HG02870 (cell line): ENCODE measurements at regions not wholly inside any gene's neighbourhood (a gene's known extent, or its start where the extent isn't known, plus 50 kb on each side); places are given as distances from the start of the nearest gene placed in this dataset.

Source experiments
- ATAC-seq: cut with Tn5 transposase; IDR thresholded peaks from one replicate; pipeline ENCODE4 v1.9.1; 2021; ENCODE audit warnings: mild to moderate bottlenecking, moderate library complexity; ENCODE audit not compliant: unreplicated experiment

DNA sequence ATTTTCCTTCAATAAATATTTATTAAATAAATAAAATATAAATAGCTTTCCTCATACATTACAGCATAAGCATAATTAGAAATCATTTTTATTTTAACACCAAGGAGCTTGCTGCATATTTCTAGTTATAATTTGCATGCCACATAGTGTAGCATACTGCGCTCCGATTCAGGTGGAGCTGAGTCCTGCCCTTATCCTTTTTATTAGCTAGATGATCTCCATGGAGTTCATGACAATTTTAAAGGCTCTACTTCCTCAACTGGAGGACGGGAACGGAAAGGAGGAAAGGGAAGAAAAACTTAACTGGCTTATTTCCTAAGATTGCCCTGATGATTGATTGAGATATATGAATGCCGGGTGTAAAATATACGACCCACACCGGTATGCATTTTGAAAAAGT, 385.2 kb downstream of the PLK2 start:
- no peak for ATAC-seq

GRCh38 chr5:58074222-58074621, 385.7 kb downstream of the PLK2 start:
- no peak for ATAC-seq

- no peak for ATAC-seq
Observed at GRCh38 chr5:58073243-58073642, 386.6 kb downstream of the PLK2 start.

- ATAC-seq = no peak
Observed at GRCh38 chr5:58072300-58072965, 387.5 kb downstream of the PLK2 start.

- ATAC-seq = no peak
Observed at GRCh38 chr5:58071566-58071965, 388.3 kb downstream of the PLK2 start.

DNA sequence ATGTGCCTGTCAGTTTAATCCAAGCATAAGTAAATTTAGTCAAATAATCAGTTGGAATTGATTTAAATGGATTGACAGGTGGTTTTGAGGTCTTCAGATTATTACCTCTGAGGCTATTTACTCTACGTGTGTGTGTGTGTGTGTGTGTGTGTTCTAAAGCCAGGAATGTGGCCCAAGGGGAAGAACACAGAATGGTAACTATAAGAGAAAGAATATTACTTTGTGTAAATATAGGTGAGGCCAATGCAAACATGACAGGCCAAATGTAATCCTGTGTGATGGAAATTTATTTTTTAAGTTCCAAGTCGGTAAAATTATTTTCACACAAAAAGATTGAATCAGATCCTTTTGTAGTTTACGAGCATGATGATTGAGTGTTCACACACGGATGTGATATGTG, 390.0 kb downstream of the PLK2 start:
- ATAC-seq = no peak

DNA sequence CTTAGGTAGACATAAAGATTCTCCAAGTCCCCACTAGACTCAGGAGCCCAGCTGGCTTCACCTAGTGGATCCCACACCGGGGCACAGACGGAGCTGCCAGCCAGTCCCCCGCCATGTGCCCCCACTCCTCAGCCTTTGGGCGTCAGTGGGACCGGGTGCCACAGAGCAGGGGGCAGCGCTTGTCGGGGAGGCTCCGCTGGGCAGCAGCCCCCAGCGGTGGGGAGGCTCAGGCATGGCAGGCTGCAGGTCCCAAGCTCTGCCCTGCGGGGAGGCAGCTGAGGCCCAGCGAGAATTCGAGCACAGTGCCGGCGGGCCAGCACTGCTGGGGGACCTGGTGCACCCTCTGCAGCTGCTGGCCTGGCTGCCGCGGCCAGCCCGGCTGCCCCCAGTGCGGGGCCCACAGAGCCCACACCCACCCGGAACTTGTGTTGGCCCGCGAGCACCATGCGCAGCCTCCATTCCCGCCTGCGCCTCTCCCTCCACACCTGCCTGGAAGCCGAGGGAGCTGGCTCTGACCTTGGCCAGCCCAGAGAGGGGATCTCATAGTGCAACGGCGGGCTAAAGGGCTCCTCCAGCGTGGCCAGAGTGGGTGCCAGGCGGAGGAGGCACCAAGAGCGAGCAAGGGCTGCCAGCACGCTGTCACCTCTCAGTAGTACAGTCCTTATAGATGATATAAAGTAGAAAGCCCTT, 390.7 kb downstream of the PLK2 start:
- no peak for ATAC-seq

- no peak for ATAC-seq
Observed at GRCh38 chr5:58066557-58066956, 393.3 kb downstream of the PLK2 start.

- ATAC-seq = no peak
Observed at GRCh38 chr5:58066076-58066475, 393.8 kb downstream of the PLK2 start.

DNA sequence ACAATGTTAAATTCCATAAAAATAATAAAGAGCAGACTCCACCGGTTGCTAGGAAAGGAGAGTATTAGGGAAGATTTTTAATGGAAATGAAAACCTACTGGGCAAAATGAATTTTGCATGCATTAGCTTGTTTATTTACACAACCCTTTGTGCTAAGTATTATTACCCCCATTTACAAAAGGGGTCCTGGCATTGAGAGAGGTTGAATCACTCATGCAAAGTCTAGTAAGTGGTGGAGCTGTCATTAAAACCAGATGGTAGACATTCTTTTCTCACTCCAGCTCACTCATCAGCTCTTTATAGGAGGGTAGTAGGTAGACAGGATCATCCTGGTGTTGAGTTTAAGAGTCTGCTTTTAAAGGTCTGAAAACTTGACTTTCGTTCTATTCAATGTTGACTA, 395.1 kb downstream of the PLK2 start:
- no peak for ATAC-seq

GRCh38 chr5:58060996-58061395, 398.9 kb downstream of the PLK2 start:
- ATAC-seq = no peak

GRCh38 chr5:58057324-58057723, 402.6 kb downstream of the PLK2 start:
- ATAC-seq = no peak

DNA sequence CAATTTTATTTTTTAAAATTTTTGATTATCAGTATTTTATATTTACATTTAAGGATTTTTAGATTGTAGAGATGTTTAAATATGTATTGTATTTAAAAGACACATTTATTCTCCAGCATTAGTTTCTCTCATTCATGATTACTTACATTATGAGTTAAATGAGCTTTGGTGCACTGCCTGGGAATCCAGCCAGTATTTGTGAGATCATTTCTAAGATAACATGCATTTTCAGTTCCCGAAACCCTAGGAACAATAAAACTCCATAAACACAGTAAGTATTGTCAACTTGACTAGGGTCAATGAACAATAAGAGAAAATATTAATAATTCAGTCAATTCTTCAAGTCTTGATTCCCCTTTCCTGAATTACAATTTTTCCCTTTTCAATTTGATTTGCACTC, 403.3 kb downstream of the PLK2 start:
- ATAC-seq = no peak

DNA sequence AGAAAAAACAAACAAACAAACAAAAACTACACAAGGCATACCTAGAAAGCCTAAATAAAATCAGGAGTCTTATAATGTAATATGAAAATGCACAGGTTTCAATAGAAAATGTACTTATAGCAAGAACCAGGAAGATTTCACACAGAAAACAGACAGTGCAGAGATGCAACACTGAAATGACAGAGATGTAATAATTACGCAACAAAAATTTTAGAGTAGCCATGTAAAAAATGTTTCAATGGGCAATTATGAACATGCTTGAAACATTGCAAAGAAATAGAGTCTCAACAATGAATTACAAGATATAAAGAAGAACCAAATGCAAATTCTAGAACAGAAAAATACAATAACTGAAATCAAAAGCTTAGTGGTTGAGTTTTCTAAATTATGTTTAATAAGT, 405.9 kb downstream of the PLK2 start:
- ATAC-seq = no peak

- ATAC-seq = no peak
Observed at GRCh38 chr5:58048954-58049353, 410.9 kb downstream of the PLK2 start.

DNA sequence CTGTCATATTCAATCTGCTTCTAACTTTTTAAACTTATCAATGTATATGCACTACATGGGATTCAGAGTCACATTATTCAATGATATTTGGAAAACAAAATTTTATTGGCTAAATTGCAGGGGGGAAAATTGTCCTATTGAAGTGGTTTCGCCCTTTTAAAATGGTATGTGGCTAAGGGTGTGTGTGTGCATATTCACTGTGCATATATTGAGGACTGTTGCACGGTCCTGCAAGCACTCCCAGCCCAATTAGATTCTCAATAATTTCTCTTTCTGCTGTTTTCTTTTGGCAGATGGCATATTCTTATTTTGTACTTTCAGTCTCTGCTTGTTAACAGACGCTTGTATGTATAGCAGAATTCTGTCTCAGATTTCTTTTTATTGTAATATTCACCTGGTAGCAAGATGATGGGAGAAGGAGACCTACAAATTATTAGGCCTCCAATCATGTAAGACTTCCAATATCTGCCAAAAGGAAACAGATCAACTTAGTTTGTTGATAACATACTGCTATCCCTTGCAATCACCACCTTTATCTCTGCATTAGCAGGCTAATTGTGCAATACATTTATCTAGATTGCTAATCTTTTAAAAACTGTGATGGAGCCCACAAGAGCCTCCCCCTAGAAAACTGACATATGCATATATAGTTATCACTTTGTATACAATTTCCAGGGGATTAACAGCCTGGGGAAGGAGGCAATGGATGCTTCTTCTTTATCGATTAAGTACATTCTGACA, 411.5 kb downstream of the PLK2 start:
- ATAC-seq = no peak

GRCh38 chr5:58046371-58046770, 413.5 kb downstream of the PLK2 start:
- no peak for ATAC-seq

DNA sequence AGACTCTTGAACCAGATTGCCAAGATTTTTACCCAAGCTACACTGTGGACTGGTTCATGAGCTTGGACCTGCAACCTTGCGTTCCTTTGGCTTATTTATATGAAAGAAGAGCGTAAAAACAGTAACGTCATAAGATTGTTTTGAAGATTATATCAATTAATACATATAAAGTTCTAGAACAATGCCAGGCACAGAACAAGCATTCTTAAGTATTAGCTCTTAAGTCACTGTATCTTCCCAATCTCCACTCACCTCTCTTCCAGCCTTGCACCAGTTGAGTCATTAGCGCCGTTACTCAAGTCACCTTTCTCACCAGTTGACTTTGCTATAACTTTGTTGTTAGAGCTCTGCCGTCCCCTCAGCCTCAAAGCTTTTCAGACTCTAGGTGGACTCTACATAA, 415.7 kb downstream of the PLK2 start:
- ATAC-seq = no peak

DNA sequence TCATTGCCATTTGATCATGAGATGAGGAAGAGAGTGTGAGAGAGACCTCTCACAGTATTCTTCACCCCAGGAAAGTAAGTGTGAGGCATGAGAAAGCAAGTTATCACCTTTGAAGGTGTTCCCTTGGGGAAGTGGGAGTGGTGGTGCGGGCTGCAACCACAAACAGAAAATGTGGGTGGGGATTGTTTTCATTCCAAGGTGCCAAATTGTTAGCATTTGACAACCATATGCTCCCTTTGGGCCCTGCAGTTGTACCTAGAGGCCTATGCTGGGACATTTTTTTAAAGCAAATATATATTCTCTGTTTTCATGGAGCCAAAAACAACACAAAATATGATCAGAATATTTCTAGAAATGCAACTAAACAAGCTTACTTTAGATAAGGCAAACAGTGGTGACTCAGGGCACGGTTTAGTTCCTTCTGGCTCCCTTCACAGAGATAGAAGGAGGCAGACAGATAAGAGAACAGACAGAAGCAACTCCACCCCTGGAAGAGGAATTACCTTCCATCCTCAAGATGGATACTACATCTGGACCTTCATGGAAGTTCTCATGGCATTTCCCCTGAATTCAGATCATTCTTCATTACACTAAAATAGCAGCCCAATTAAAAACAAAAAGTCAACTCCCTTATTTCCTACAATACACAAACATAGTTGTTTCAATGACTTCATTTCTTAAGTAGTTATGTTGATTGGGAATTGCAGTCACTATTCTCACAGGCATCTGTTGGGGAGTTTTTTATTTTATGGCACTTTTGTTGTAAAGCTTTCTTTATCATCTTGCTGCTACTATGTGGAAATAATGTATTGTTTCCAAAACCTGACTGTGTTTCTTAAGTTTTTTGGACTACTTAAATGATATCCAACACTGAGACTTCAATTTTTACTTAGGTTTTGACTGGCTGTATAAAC, 416.6 kb downstream of the PLK2 start:
- ATAC-seq = no peak

DNA sequence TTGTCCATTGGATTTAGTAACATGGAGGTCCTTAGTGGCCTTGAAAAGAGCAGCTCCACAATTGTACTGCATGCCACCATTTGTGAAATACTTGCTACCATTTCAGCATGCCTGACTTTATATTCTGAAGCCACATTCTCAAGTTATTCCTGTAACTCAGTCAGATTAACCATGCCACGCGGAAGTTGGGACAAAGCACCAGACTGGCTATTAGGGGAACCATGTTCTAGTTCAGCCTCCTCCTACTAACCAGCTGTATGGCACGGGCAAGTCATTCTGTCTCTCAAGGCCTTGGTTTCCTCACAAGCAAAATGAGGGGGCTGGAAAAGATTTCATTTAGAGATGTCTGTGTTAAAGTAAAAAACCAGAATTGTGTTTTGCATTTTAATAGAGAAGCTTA, 418.0 kb downstream of the PLK2 start:
- no peak for ATAC-seq

DNA sequence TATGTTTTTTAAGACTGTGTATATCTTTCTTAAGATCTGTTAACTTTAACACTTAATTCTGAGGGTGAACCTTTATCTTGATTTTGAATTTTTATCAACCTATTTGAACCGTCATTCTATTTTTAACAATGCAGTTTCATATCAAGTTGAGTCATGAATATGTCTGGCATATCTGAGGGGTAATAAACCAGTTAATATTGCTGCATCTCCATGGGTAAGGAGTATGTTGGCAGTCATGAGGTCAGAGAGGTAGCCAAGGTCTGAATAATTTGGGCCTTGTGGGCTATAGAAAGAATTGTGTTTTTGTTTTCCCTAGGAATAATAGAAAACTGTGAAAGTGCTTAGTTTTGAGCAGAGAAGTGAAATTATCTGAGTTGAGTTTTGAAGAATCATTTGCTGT, 419.0 kb downstream of the PLK2 start:
- no peak for ATAC-seq
